ENCODE measurements at regions not wholly inside any gene's neighbourhood (a gene's known extent, or its start where the extent isn't known, plus 50 kb on each side); places are given as distances from the start of the nearest gene placed in this dataset.
"Not testable (repeated sequence)": the region's sequence is repeated elsewhere in the genome, so short reads cannot be mapped to it uniquely, and the experiment has no call there.

GRCh38 chr6:77173472-77174074 is 289.7 kb downstream of the HTR1B start:
- no peak for DNase-seq

- DNase-seq: no peak
Measured at GRCh38 chr6:77172578-77172977, 290.7 kb downstream of the HTR1B start.

GRCh38 chr6:77159730-77160129 is 303.6 kb downstream of the HTR1B start:
- no peak for DNase-seq

GRCh38 chr6:77151241-77151640 is 312.1 kb downstream of the HTR1B start:
- DNase-seq: no peak

- DNase-seq: no peak
Measured at GRCh38 chr6:77150736-77151135, 312.6 kb downstream of the HTR1B start.

GRCh38 chr6:77145244-77145643 is 318.0 kb downstream of the HTR1B start:
- DNase-seq: no peak

GRCh38 chr6:77143659-77144447 is 319.4 kb downstream of the HTR1B start:
- DNase-seq: no peak

GRCh38 chr6:77136086-77136485 is 327.2 kb downstream of the HTR1B start:
- DNase-seq: no peak

- DNase-seq: no peak
Measured at GRCh38 chr6:77133031-77133430, 330.3 kb downstream of the HTR1B start.

GRCh38 chr6:77131426-77131825 is 331.9 kb downstream of the HTR1B start:
- DNase-seq: no peak

- DNase-seq: peak in 1 of 2 experiments; percentile 9
Measured at GRCh38 chr6:77124604-77125003, 338.7 kb downstream of the HTR1B start.

GRCh38 chr6:77123527-77123926 is 339.8 kb downstream of the HTR1B start:
- no peak for DNase-seq

- DNase-seq: no peak
Measured at GRCh38 chr6:77106992-77107391, 356.3 kb downstream of the HTR1B start.

GRCh38 chr6:77105091-77105490 is 358.2 kb downstream of the HTR1B start:
- no peak for DNase-seq

- no peak for DNase-seq
Measured at GRCh38 chr6:77097940-77098339, 365.4 kb downstream of the HTR1B start.

- no peak for DNase-seq
Measured at GRCh38 chr6:77095936-77096627, 367.2 kb downstream of the HTR1B start.

GRCh38 chr6:77094821-77095220 is 368.5 kb downstream of the HTR1B start:
- DNase-seq: no peak

GRCh38 chr6:77092971-77093370 is 370.3 kb downstream of the HTR1B start:
- no peak for DNase-seq

- DNase-seq: no peak
Measured at GRCh38 chr6:77089776-77090175, 373.5 kb downstream of the HTR1B start.

- not testable (repeated sequence) for DNase-seq
Measured at GRCh38 chr6:77087794-77088318, 375.4 kb downstream of the HTR1B start.

GRCh38 chr6:77074037-77074713 is 389.1 kb downstream of the HTR1B start:
- DNase-seq: no peak

- no peak for DNase-seq
Measured at GRCh38 chr6:77073410-77073760, 389.9 kb downstream of the HTR1B start.

- DNase-seq: no peak
Measured at GRCh38 chr6:77072694-77073409, 390.4 kb downstream of the HTR1B start.

All from SW 1271 (cell line).